Osteocyte (in vitro differentiated cells): ENCODE measurements at regions not wholly inside any gene's neighbourhood (a gene's known extent, or its start where the extent isn't known, plus 50 kb on each side); places are given as distances from the start of the nearest gene placed in this dataset.

Experiments used
- DNase-seq: peaks from one replicate; pipeline ENCODE4 v3.0.0; 2021; ENCODE audit warnings: mixed read lengths; ENCODE audit not compliant: unreplicated experiment; ENCODE audit errors: extremely low spot score
- H3K27ac Mint-ChIP-seq: one replicate; pipeline ENCODE4 v1.8.0; 2021; ENCODE audit warnings: mild to moderate bottlenecking, mixed read lengths; ENCODE audit not compliant: unreplicated experiment
- H3K27me3 Mint-ChIP-seq: one replicate; pipeline ENCODE4 v1.8.0; 2021; ENCODE audit warnings: mixed read lengths; ENCODE audit not compliant: unreplicated experiment
- H3K36me3 Mint-ChIP-seq: one replicate; pipeline ENCODE4 v1.8.0; 2021; ENCODE audit warnings: mixed read lengths; ENCODE audit not compliant: unreplicated experiment
- H3K4me1 Mint-ChIP-seq: one replicate; pipeline ENCODE4 v1.8.0; 2021; ENCODE audit warnings: mixed read lengths; ENCODE audit not compliant: unreplicated experiment
- H3K4me3 Mint-ChIP-seq: one replicate; pipeline ENCODE4 v1.8.0; 2021; ENCODE audit warnings: mild to moderate bottlenecking, moderate library complexity, mixed read lengths; ENCODE audit not compliant: unreplicated experiment
- H3K9me3 Mint-ChIP-seq: one replicate; pipeline ENCODE4 v1.8.0; 2021; ENCODE audit warnings: mixed read lengths; ENCODE audit not compliant: unreplicated experiment
- CTCF ChIP-seq: fragments of 200-600 bp; sonication (generic); IDR thresholded peaks from 2 replicates; pipeline ENCODE4 v1.5.0; 2021; ENCODE audit warnings: antibody characterized with exemption, mild to moderate bottlenecking, moderate library complexity

- H3K27me3 Mint-ChIP-seq: no peaks in the 10 kb centered on the region
- H3K36me3 Mint-ChIP-seq: peaks cover 2% of the 10 kb centered on the region
- no peak for DNase-seq
- no peak overlapping the region for H3K4me3 Mint-ChIP-seq
- no peaks in the 10 kb centered on the region for H3K4me1 Mint-ChIP-seq
- no peak for TF ChIP-seq CTCF
- H3K27ac Mint-ChIP-seq: no peak overlapping the region
- no peaks in the 10 kb centered on the region for H3K9me3 Mint-ChIP-seq
These were observed 300.6 kb upstream of the KLF12 start for GRCh38 chr13:74434782-74435181.

GRCh38 chr13:74424455-74424854, 290.3 kb upstream of the KLF12 start:
- no peak for DNase-seq
- H3K9me3 Mint-ChIP-seq: no peaks in the 10 kb centered on the region

GRCh38 chr13:74423434-74423833, 289.2 kb upstream of the KLF12 start:
- no peak overlapping the region for H3K4me3 Mint-ChIP-seq
- no peaks in the 10 kb centered on the region for H3K27me3 Mint-ChIP-seq
- no peak for DNase-seq
- peaks cover 4% of the 10 kb centered on the region for H3K4me1 Mint-ChIP-seq
- no peaks in the 10 kb centered on the region for H3K36me3 Mint-ChIP-seq
- TF ChIP-seq CTCF: no peak
- H3K9me3 Mint-ChIP-seq: no peaks in the 10 kb centered on the region
- no peak overlapping the region for H3K27ac Mint-ChIP-seq

More at GRCh38 chr13:74424455-74424854, 290.3 kb upstream of the KLF12 start:
- Mint-ChIP-seq H3K4me1 (peaks cover 4% of the 10 kb centered on the region), H3K27me3 (no peaks in the 10 kb centered on the region), H3K4me3 (no peak overlapping the region), H3K27ac (no peak overlapping the region), H3K36me3 (no peaks in the 10 kb centered on the region)
- no peak for TF ChIP-seq CTCF

GRCh38 chr13:74414458-74414857, 280.3 kb upstream of the KLF12 start:
- DNase-seq: no peak
- H3K9me3 Mint-ChIP-seq: no peaks in the 10 kb centered on the region
- no peaks in the 10 kb centered on the region for H3K27me3 Mint-ChIP-seq
- no peak overlapping the region for H3K4me3 Mint-ChIP-seq
- H3K27ac Mint-ChIP-seq: no peak overlapping the region
- H3K36me3 Mint-ChIP-seq: no peaks in the 10 kb centered on the region
- H3K4me1 Mint-ChIP-seq: no peaks in the 10 kb centered on the region
- no peak for TF ChIP-seq CTCF

- no peak for DNase-seq
- Mint-ChIP-seq H3K27me3 (no peaks in the 10 kb centered on the region), H3K4me1 (no peaks in the 10 kb centered on the region), H3K4me3 (no peak overlapping the region), H3K27ac (no peak overlapping the region), H3K36me3 (no peaks in the 10 kb centered on the region), H3K9me3 (no peaks in the 10 kb centered on the region)
- no peak for TF ChIP-seq CTCF
These were observed 279.3 kb upstream of the KLF12 start for GRCh38 chr13:74413482-74413881.
